Trophoblast cell (in vitro differentiated cells and primary cell): ENCODE measurements at regions not wholly inside any gene's neighbourhood (a gene's known extent, or its start where the extent isn't known, plus 50 kb on each side); places are given as distances from the start of the nearest gene placed in this dataset.

Experiments
- DNase-seq, 2 donors: peaks; one replicate each; pipeline ENCODE4 v3.0.0-alpha.2; 2016
- H2AFZ ChIP-seq: 2 replicates; pipeline ENCODE4 v1.6.1; 2013; ENCODE audit warnings: low read length, moderate library complexity, mild to moderate bottlenecking; ENCODE audit not compliant: insufficient read depth, poor library complexity
- H2AK5ac ChIP-seq: 2 replicates; pipeline ENCODE4 v1.6.1; 2013; ENCODE audit warnings: mild to moderate bottlenecking, low read length
- H2BK120ac ChIP-seq: 2 replicates; pipeline ENCODE4 v1.6.1; 2013; ENCODE audit warnings: low read length, mild to moderate bottlenecking, moderate library complexity; ENCODE audit not compliant: insufficient read depth, poor library complexity
- H2BK12ac ChIP-seq: 2 replicates; pipeline ENCODE4 v1.6.1; 2013; ENCODE audit warnings: mild to moderate bottlenecking, low read length, moderate library complexity
- H2BK5ac ChIP-seq: 2 replicates; pipeline ENCODE4 v1.6.1; 2013; ENCODE audit warnings: low read length, low read depth, moderate library complexity, mild to moderate bottlenecking; ENCODE audit not compliant: poor library complexity
- H3K14ac ChIP-seq: 2 replicates; pipeline ENCODE4 v1.6.1; 2013; ENCODE audit warnings: mild to moderate bottlenecking, low read length
- H3K18ac ChIP-seq: 2 replicates; pipeline ENCODE4 v1.6.1; 2013; ENCODE audit warnings: mild to moderate bottlenecking, low read length
- H3K23ac ChIP-seq: 2 replicates; pipeline ENCODE4 v1.6.1; 2013; ENCODE audit warnings: low read length
- H3K27ac ChIP-seq: 2 replicates; pipeline ENCODE4 v1.5.1; 2013; ENCODE audit warnings: low read depth, mild to moderate bottlenecking, inconsistent platforms, low read length, moderate library complexity
- H3K27me3 ChIP-seq: 2 replicates; pipeline ENCODE4 v1.6.1; 2013; ENCODE audit warnings: inconsistent platforms, mild to moderate bottlenecking, low read length, moderate library complexity; ENCODE audit not compliant: insufficient read depth
- H3K36me3 ChIP-seq, 2 experiments: 1 replicate in 1 of 2; 2 replicates in 1 of 2; pipeline ENCODE4 v1.6.1; 2013; ENCODE audit warnings: low read length in 2 of 2, mild to moderate bottlenecking in 2 of 2, moderate library complexity in 1 of 2; ENCODE audit not compliant: insufficient read depth in 2 of 2, control insufficient read depth in 1 of 2
- H3K4ac ChIP-seq: 2 replicates; pipeline ENCODE4 v1.6.1; 2013; ENCODE audit warnings: low read depth, mild to moderate bottlenecking, low read length, moderate library complexity
- H3K4me1 ChIP-seq, 2 experiments: 1 replicate in 1 of 2; 2 replicates in 1 of 2; pipeline ENCODE4 v1.6.1; 2013; ENCODE audit warnings: low read length in 2 of 2, mild to moderate bottlenecking in 2 of 2, moderate library complexity in 1 of 2; ENCODE audit not compliant: insufficient read depth in 2 of 2, control insufficient read depth in 1 of 2
- H3K4me2 ChIP-seq: 2 replicates; pipeline ENCODE4 v1.6.1; 2013; ENCODE audit warnings: inconsistent platforms, mild to moderate bottlenecking, low read length, moderate library complexity
- H3K4me3 ChIP-seq: 2 replicates; pipeline ENCODE4 v1.5.1; 2013; ENCODE audit warnings: mild to moderate bottlenecking, low read depth, low read length, inconsistent platforms
- H3K79me1 ChIP-seq: one replicate; pipeline ENCODE4 v1.6.1; 2013; ENCODE audit warnings: low read length
- H3K79me2 ChIP-seq: 2 replicates; pipeline ENCODE4 v1.6.1; 2013; ENCODE audit warnings: low read length, mild to moderate bottlenecking; ENCODE audit not compliant: control insufficient read depth, insufficient read depth, poor library complexity
- H3K9ac ChIP-seq: 2 replicates; pipeline ENCODE4 v1.6.1; 2013; ENCODE audit warnings: mild to moderate bottlenecking, low read length
- H3K9me3 ChIP-seq: 2 replicates; pipeline ENCODE4 v1.6.1; 2013; ENCODE audit warnings: low read depth, mild to moderate bottlenecking, control low read depth, inconsistent platforms, low read length; ENCODE audit not compliant: insufficient read depth
- H4K12ac ChIP-seq: 2 replicates; pipeline ENCODE4 v1.6.1; 2013; ENCODE audit warnings: low read depth, mild to moderate bottlenecking, low read length, moderate library complexity
- H4K8ac ChIP-seq: 2 replicates; pipeline ENCODE4 v1.6.1; 2013; ENCODE audit warnings: low read depth, mild to moderate bottlenecking, low read length, moderate library complexity
- H4K91ac ChIP-seq: one replicate; pipeline ENCODE4 v1.6.1; 2013; ENCODE audit warnings: low read depth, mild to moderate bottlenecking, low read length, moderate library complexity
- WGBS: extraction: QIAGEN DNeasy Blood & Tissue Kit; methylation state at CpG from one replicate; pipeline ENCODE4 v1.1.7; 2013; ENCODE audit warnings: missing lambda C conversion rate; ENCODE audit not compliant: insufficient read length, insufficient coverage; ENCODE audit errors: extremely low coverage; 5-methylcytosine and 5-hydroxymethylcytosine counted together

DNA sequence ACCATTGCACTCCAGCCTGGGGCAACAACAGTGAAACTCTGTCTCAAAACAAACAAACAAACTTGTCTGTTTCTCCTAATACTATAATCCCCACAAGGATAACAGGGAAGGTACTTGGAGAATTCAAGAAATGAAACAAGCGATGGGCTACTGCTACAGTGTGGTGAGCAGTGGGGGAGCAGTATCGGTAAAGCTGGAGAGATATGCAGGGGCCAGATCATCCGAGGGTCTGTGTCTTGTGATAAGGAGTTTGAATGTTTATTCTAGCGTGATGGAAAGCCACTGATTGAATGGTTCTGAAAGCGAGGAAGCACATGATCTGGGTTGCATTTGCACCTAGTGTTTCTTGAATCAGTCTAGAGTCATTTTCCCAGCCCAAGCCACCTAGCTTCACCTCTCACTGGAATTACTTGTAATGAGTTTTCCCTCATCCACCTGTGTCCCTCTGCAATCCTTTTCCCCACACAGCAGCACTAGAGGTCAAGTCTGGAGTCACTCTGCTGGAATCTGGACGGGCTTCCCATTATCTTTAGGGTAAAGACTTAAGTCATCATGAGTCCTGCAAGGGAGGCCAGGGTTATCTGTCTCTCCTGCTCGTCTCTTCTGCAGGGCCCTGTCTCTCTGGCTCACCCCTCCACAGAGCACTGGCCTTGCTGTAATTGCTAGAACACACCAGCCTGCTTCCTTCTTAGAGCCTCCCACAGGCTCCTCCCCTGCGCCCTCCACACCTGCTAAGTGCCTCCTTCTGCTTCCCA, 162.3 kb downstream of the KLF5 start:
- no peaks in the 10 kb centered on the region for H3K9me3 ChIP-seq
- no peak overlapping the region for H3K4ac ChIP-seq
- no peak overlapping the region for H2BK12ac ChIP-seq
- H3K4me3 ChIP-seq, result no peak overlapping the region
- DNase-seq, result peak; percentile 85
- no peaks in the 10 kb centered on the region for H3K27me3 ChIP-seq
- no CpG with 5 or more reads among the region's 8 CpGs for WGBS
- no peaks in the 10 kb centered on the region for H3K36me3 ChIP-seq
- no peak overlapping the region for H3K23ac ChIP-seq
- no peak overlapping the region for H3K18ac ChIP-seq
- H3K4me2 ChIP-seq, result no peak overlapping the region
- no peak overlapping the region for H2BK120ac ChIP-seq
- H4K12ac ChIP-seq, result no peak overlapping the region
- H2BK5ac ChIP-seq, result no peak overlapping the region
- peaks cover 4% of the 10 kb centered on the region for H3K79me1 ChIP-seq
- no peak overlapping the region for H2AK5ac ChIP-seq
- H4K91ac ChIP-seq, result no peak overlapping the region
- no peak overlapping the region for H3K27ac ChIP-seq
- H4K8ac ChIP-seq, result no peak overlapping the region
- H3K79me2 ChIP-seq, result no peaks in the 10 kb centered on the region
- H3K4me1 ChIP-seq, result peaks cover 0 to 5% of the 10 kb centered on the region in 2 experiments
- H3K9ac ChIP-seq, result no peak overlapping the region
- H3K14ac ChIP-seq, result no peak overlapping the region
- no peak overlapping the region for H2AFZ ChIP-seq

DNA sequence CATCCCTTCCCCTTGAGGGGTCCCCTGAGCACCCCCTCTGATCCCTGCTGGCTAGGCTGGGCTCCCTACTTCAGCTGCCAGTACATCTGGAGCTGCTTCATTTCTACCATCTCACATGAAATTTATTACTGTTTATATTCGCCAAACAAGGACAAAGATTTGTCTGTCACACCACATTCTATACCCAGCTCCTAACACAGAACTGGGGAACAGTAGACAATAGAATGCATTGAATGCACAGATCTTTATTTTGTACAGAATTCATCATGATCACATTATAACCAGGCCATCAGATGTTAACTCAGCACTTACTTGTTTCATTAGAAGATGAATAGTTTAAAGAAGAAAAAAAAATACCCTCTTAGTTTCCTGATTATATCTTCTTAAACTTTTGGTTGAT, 159.4 kb downstream of the KLF5 start:
- Histone ChIP-seq H4K91ac (peak overlapping the region; percentile 58), H4K12ac (no peak overlapping the region), H2AFZ (no peak overlapping the region), H3K9ac (no peak overlapping the region), H3K9me3 (no peaks in the 10 kb centered on the region), H3K4me3 (no peak overlapping the region), H4K8ac (no peak overlapping the region), H3K27ac (no peak overlapping the region), H3K4me1 (peaks cover 0 to 9% of the 10 kb centered on the region in 2 experiments), H3K27me3 (no peaks in the 10 kb centered on the region), H3K36me3 (no peaks in the 10 kb centered on the region), H2BK5ac (no peak overlapping the region), H3K14ac (no peak overlapping the region), H2BK12ac (peak overlapping the region; percentile 97), H3K79me2 (no peaks in the 10 kb centered on the region), H3K4me2 (no peak overlapping the region), H3K23ac (no peak overlapping the region), H3K18ac (no peak overlapping the region), H3K79me1 (peaks cover 6% of the 10 kb centered on the region), H2BK120ac (peak overlapping the region; percentile 77), H3K4ac (peak overlapping the region; percentile 36), H2AK5ac (peak overlapping the region; percentile 70)
- no CpG with 5 or more reads among the region's 1 CpG for WGBS
- DNase-seq, result no peak

DNA sequence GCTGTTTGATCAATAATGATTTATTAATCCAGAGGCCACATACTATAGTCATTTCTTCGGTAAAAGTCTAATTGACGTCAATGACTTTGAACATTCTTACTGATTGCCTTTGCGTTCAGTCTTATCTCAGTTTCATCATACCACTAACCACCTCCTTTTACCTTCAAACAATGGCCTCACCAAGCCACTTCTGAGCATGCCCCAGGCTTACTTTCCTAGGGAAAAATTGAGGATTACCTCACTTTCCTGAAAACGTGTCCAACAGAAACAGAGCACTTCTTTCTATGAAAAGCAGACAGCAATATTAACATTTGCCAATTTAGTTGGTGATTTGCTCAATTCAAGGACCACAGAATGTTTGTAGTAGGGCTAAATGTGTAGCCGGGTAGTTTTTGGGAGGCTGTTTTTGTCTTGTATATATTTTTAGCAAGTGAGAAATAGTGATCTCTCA, 157.6 kb downstream of the KLF5 start:
- Histone ChIP-seq H3K79me1 (peaks cover 6% of the 10 kb centered on the region), H3K18ac (no peak overlapping the region), H3K9me3 (no peaks in the 10 kb centered on the region), H3K9ac (no peak overlapping the region), H2BK12ac (no peak overlapping the region), H4K12ac (no peak overlapping the region), H3K27ac (peak overlapping the region; percentile 22), H3K14ac (no peak overlapping the region), H2BK5ac (no peak overlapping the region), H3K23ac (no peak overlapping the region), H3K36me3 (no peaks in the 10 kb centered on the region), H3K79me2 (no peaks in the 10 kb centered on the region), H3K4me1 (peaks cover 0 to 8% of the 10 kb centered on the region in 2 experiments), H2AK5ac (no peak overlapping the region), H4K8ac (no peak overlapping the region), H2AFZ (no peak overlapping the region), H3K27me3 (no peaks in the 10 kb centered on the region), H3K4ac (no peak overlapping the region), H4K91ac (no peak overlapping the region), H3K4me3 (no peak overlapping the region), H2BK120ac (no peak overlapping the region), H3K4me2 (no peak overlapping the region)
- WGBS, result no CpG with 5 or more reads among the region's 5 CpGs
- DNase-seq, result peak; percentile 60 to 82

DNA sequence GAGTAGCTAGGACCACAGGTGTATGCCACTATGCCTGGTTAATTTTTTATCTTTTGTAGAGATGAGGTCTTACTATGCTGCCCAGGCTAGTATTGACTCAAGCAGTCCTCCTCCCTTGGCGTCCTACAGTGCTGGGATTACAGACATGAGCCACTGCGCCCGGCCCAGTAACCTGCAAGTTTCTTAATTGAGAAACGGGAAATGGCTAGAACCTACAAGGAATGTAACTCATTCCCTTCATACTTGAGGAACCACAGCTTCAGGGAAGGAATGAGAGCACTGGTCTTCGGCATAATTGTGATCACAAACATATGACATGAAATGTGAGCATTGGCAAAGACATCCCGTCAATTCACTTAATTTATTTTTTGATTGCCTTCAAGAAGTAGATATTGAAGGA, 157.0 kb downstream of the KLF5 start:
- H2AK5ac ChIP-seq, result no peak overlapping the region
- peak overlapping the region; percentile 31 for H2BK120ac ChIP-seq
- H4K12ac ChIP-seq, result no peak overlapping the region
- peak; percentile 90 to 95 for DNase-seq
- peaks cover 4% of the 10 kb centered on the region for H3K79me1 ChIP-seq
- no peak overlapping the region for H3K4ac ChIP-seq
- no peaks in the 10 kb centered on the region for H3K36me3 ChIP-seq
- H3K27me3 ChIP-seq, result no peaks in the 10 kb centered on the region
- no peak overlapping the region for H4K91ac ChIP-seq
- WGBS, result no CpG with 5 or more reads among the region's 6 CpGs
- peak overlapping the region; percentile 48 for H3K27ac ChIP-seq
- H3K23ac ChIP-seq, result no peak overlapping the region
- no peak overlapping the region for H2BK12ac ChIP-seq
- H3K9ac ChIP-seq, result no peak overlapping the region
- no peaks in the 10 kb centered on the region for H3K9me3 ChIP-seq
- peaks cover 0 to 5% of the 10 kb centered on the region in 2 experiments for H3K4me1 ChIP-seq
- no peak overlapping the region for H4K8ac ChIP-seq
- H3K4me2 ChIP-seq, result no peak overlapping the region
- no peak overlapping the region for H3K4me3 ChIP-seq
- H2AFZ ChIP-seq, result no peak overlapping the region
- H3K79me2 ChIP-seq, result no peaks in the 10 kb centered on the region
- no peak overlapping the region for H3K14ac ChIP-seq
- H2BK5ac ChIP-seq, result peak overlapping the region; percentile 21
- H3K18ac ChIP-seq, result no peak overlapping the region
